Endothelial cell of umbilical vein (primary cell): ENCODE measurements at regions not wholly inside any gene's neighbourhood (a gene's known extent, or its start where the extent isn't known, plus 50 kb on each side); places are given as distances from the start of the nearest gene placed in this dataset.

ENCODE experiments used
- BruUV-seq: library from RNA; stranded (reverse); fragments of 400-500 nt; replicated peaks from 2 replicates; lab custom pipeline; 2021; lab: Mats Ljungman, UMichigan
- CTCF ChIA-PET: fragments of 300-600, 350-600 bp; sonication (Branson Sonifier 250); formaldehyde crosslinking; loops from one replicate; lab custom pipeline; 2021; ENCODE audit warnings: antibody characterized with exemption, inconsistent platforms; lab: Charles Lee
- POLR2A ChIA-PET: fragments of 300-600, 350-600 bp; sonication (Branson Sonifier 250); formaldehyde crosslinking; loops from one replicate; lab custom pipeline; 2021; ENCODE audit warnings: antibody characterized with exemption, inconsistent platforms; lab: Charles Lee
- DNase-seq: peaks from one replicate; pipeline ENCODE4 v3.0.0-alpha.2; 2011; ENCODE audit warnings: low read depth, low spot score
- FAIRE-seq: peaks from 2 replicates; lab custom pipeline; 2011; peaks lifted over from hg19 to GRCh38; lab: Jason Lieb, UNC
- H2AFZ ChIP-seq: 2 replicates; pipeline ENCODE4 v1.6.0; 2012; ENCODE audit warnings: low read depth, low read length, control low read depth, inconsistent platforms
- H3K27ac ChIP-seq: 2 replicates; pipeline ENCODE4 v1.5.1; 2011; ENCODE audit warnings: low read depth, mild to moderate bottlenecking, control low read depth, low read length, moderate library complexity; ENCODE audit not compliant: insufficient read depth
- H3K27me3 ChIP-seq, 2 experiments: 2 replicates each; pipeline versions ENCODE4 v1.6.0 to v1.6.1; 2011; ENCODE audit warnings: low read length in 2 of 2, mixed read lengths in 1 of 2; ENCODE audit not compliant: control insufficient read depth in 2 of 2, insufficient read depth in 2 of 2
- H3K36me3 ChIP-seq, 2 experiments: 2 replicates in 1 of 2; 3 replicates in 1 of 2; pipeline ENCODE4 v1.5.1; 2011; ENCODE audit warnings: low read length in 2 of 2, mild to moderate bottlenecking in 1 of 2, moderate library complexity in 1 of 2; ENCODE audit not compliant: control insufficient read depth in 2 of 2, insufficient read depth in 2 of 2; ENCODE audit errors: extremely low read depth in 1 of 2
- H3K4me1 ChIP-seq: 3 replicates; pipeline ENCODE4 v1.5.1; 2011; ENCODE audit warnings: mild to moderate bottlenecking, low read length; ENCODE audit not compliant: control insufficient read depth, insufficient read depth; ENCODE audit errors: extremely low read depth
- H3K4me2 ChIP-seq: 2 replicates; pipeline ENCODE4 v1.6.1; 2011; ENCODE audit warnings: low read length, control low read depth, mixed read lengths; ENCODE audit not compliant: insufficient read depth
- H3K4me3 ChIP-seq, 3 experiments: fragments of 200-600 bp in 1 of 3; sonication (generic), shearing (Covaris generic) in 1 of 3; replicated peaks in 1 of 3; 2 replicates each; pipeline ENCODE4 v1.5.1; 2011 to 2016; ENCODE audit warnings: control low read depth in 3 of 3, low read length in 3 of 3, mild to moderate bottlenecking in 2 of 3, inconsistent platforms in 1 of 3, low read depth in 1 of 3, moderate library complexity in 1 of 3; ENCODE audit not compliant: insufficient read depth in 1 of 3
- H3K79me2 ChIP-seq: 2 replicates; pipeline ENCODE4 v1.6.0; 2012; ENCODE audit warnings: low read length, inconsistent platforms; ENCODE audit not compliant: control insufficient read depth, insufficient read depth
- H3K9ac ChIP-seq: replicated peaks from 2 replicates; pipeline ENCODE3; 2011; ENCODE audit warnings: low read length, control low read depth; ENCODE audit not compliant: insufficient read depth; ENCODE audit errors: extremely low read depth
- H3K9me1 ChIP-seq: replicated peaks from 3 replicates; pipeline ENCODE4 v1.6.0; 2011; ENCODE audit warnings: mild to moderate bottlenecking, low read length; ENCODE audit not compliant: control insufficient read depth, insufficient read depth; ENCODE audit errors: extremely low read depth
- H3K9me3 ChIP-seq: replicated peaks from 2 replicates; pipeline ENCODE4 v1.5.1; 2012; ENCODE audit warnings: low read length, inconsistent platforms; ENCODE audit not compliant: control insufficient read depth, insufficient read depth
- H4K20me1 ChIP-seq: replicated peaks from 2 replicates; pipeline ENCODE3; 2011; ENCODE audit warnings: mild to moderate bottlenecking, low read length; ENCODE audit not compliant: control insufficient read depth, insufficient read depth; ENCODE audit errors: extremely low read depth
- CTCF ChIP-seq, 2 donors: IDR thresholded peaks; 1 replicate in 1 of 2; 2 replicates in 1 of 2; pipeline ENCODE4 v1.5.1; 2011; ENCODE audit warnings: low read length in 2 of 2, mild to moderate bottlenecking in 2 of 2, moderate library complexity in 2 of 2, control low read depth in 1 of 2, inconsistent platforms in 1 of 2, low read depth in 1 of 2; ENCODE audit not compliant: insufficient read depth in 1 of 2; ENCODE audit errors: extremely low read depth in 1 of 2
- EZH2 ChIP-seq: IDR thresholded peaks from 2 replicates; pipeline ENCODE4 v1.6.1; 2012; ENCODE audit warnings: borderline replicate concordance, low read depth, mild to moderate bottlenecking, moderate library complexity, low read length, inconsistent platforms; ENCODE audit not compliant: severe bottlenecking
- FOS ChIP-seq: IDR thresholded peaks from 2 replicates; pipeline ENCODE4 v1.6.1; 2011; ENCODE audit warnings: mild to moderate bottlenecking, low read length, moderate library complexity, borderline replicate concordance; ENCODE audit not compliant: insufficient read depth
- GATA2 ChIP-seq: IDR thresholded peaks from 2 replicates; pipeline ENCODE4 v1.7.0; 2011; ENCODE audit warnings: low read depth, mild to moderate bottlenecking, moderate library complexity, mixed read lengths, low read length; ENCODE audit not compliant: insufficient read length, insufficient read depth
- JUN ChIP-seq: IDR thresholded peaks from 2 replicates; pipeline ENCODE4 v1.6.1; 2011; ENCODE audit warnings: borderline replicate concordance, low read depth; ENCODE audit not compliant: insufficient read length, insufficient read depth
- MAX ChIP-seq: IDR thresholded peaks from 2 replicates; pipeline ENCODE4 v1.6.1; 2011; ENCODE audit not compliant: insufficient read depth, insufficient read length
- MYC ChIP-seq: IDR thresholded peaks from one replicate; pipeline ENCODE4 v1.6.1; 2011; ENCODE audit warnings: mild to moderate bottlenecking, low read depth, low read length
- POLR2A ChIP-seq: IDR thresholded peaks from 2 replicates; pipeline ENCODE4 v1.6.1; 2012; ENCODE audit warnings: low read depth, mild to moderate bottlenecking, control low read depth, low read length
- POLR2AphosphoS5 ChIP-seq: IDR thresholded peaks from 2 replicates; pipeline ENCODE4 v1.6.1; 2012; ENCODE audit warnings: low read depth, mild to moderate bottlenecking, control low read depth, low read length, moderate library complexity; ENCODE audit not compliant: insufficient read depth
- dilution Hi-C: fragments of 300-500 bp; cut with MboI; formaldehyde crosslinking; loops from one replicate; pipeline ENCODE4 v1.15.0; 2019; ENCODE audit warnings: low sequenced_read_pairs; ENCODE audit not compliant: extremely low pct_ligation_motif_present
- intact Hi-C: fragments of 100-400 bp; cut with micrococcal nuclease; formaldehyde crosslinking; loops from one replicate; pipeline ENCODE4 v1.10.0; 2022

GRCh38 chr5:84642324-84642723 is 257.6 kb upstream of the EDIL3 start:
- Histone ChIP-seq H4K20me1 (no peaks in the 10 kb centered on the region), H3K79me2 (no peaks in the 10 kb centered on the region), H2AFZ (no peak overlapping the region), H3K4me2 (no peak overlapping the region), H3K27ac (no peak overlapping the region), H3K4me1 (no peaks in the 10 kb centered on the region), H3K36me3 (no peaks in the 10 kb centered on the region), H3K9me1 (no peaks in the 10 kb centered on the region), H3K9ac (no peak overlapping the region), H3K9me3 (no peaks in the 10 kb centered on the region), H3K4me3 (no peak overlapping the region), H3K27me3 (no peaks in the 10 kb centered on the region)
- CTCF ChIA-PET = no interaction called here
- no peak for DNase-seq
- POLR2A ChIA-PET = no interaction called here
- no TSS peak for BruUV-seq
- no peak for FAIRE-seq
- dilution Hi-C loops = no loop called here
- no peak for TF ChIP-seq GATA2
- no peak for TF ChIP-seq MYC
- TF ChIP-seq POLR2A = no peak
- no peak for TF ChIP-seq CTCF (IDR thresholded peaks at IDR 0.05; ENCODE audit: extremely low read depth in 1 of 2, insufficient read depth in 1 of 2, low read depth in 1 of 2, low read length in 2 of 2)
- no peak for TF ChIP-seq EZH2
- TF ChIP-seq MAX = no peak
- no peak for TF ChIP-seq JUN
- TF ChIP-seq FOS = no peak
- no peak for TF ChIP-seq POLR2AphosphoS5
- intact Hi-C loops = no loop called here
